ENCODE measurements at regions not wholly inside any gene's neighbourhood (a gene's known extent, or its start where the extent isn't known, plus 50 kb on each side); places are given as distances from the start of the nearest gene placed in this dataset.

- Histone ChIP-seq H3K4me1 (ENCODE audit: low read depth, poor library complexity, severe bottlenecking) (no peaks in the 10 kb centered on the region), H3K79me2 (ENCODE audit: insufficient read depth, low read depth) (no peaks in the 10 kb centered on the region), H4K20me1 (ENCODE audit: insufficient read depth) (no peaks in the 10 kb centered on the region), H3K9ac (no peak overlapping the region), H3K36me3 (ENCODE audit: insufficient read depth) (no peaks in the 10 kb centered on the region), H3K27ac (no peak overlapping the region), H3K4me3 (IDR thresholded peaks at IDR 0.05; ENCODE audit: insufficient read depth, low read depth, low read length) (no peak overlapping the region), H3K27me3 (ENCODE audit: insufficient read depth, low read depth) (no peaks in the 10 kb centered on the region), H3K4me2 (no peak overlapping the region), H2AFZ (ENCODE audit: low read depth) (no peak overlapping the region)
- TF ChIP-seq CTCF (conservative IDR thresholded peaks at IDR 0.05; ENCODE audit: low read depth, low read length): no peak
Observed at GRCh38 chr6:102995491-102995890, 1602.0 kb downstream of the GRIK2 start.

GRCh38 chr6:102994866-102995265 is 1601.4 kb downstream of the GRIK2 start:
- Histone ChIP-seq H3K4me3 (IDR thresholded peaks at IDR 0.05; ENCODE audit: insufficient read depth, low read depth, low read length) (no peak overlapping the region), H3K27me3 (ENCODE audit: insufficient read depth, low read depth) (no peaks in the 10 kb centered on the region), H3K27ac (no peak overlapping the region), H3K79me2 (ENCODE audit: insufficient read depth, low read depth) (no peaks in the 10 kb centered on the region), H3K36me3 (ENCODE audit: insufficient read depth) (no peaks in the 10 kb centered on the region), H3K9ac (no peak overlapping the region), H3K4me1 (ENCODE audit: low read depth, poor library complexity, severe bottlenecking) (no peaks in the 10 kb centered on the region), H3K4me2 (no peak overlapping the region), H4K20me1 (ENCODE audit: insufficient read depth) (no peaks in the 10 kb centered on the region), H2AFZ (ENCODE audit: low read depth) (no peak overlapping the region)
- no peak for TF ChIP-seq CTCF (conservative IDR thresholded peaks at IDR 0.05; ENCODE audit: low read depth, low read length)

GRCh38 chr6:102986086-102986485 is 1592.6 kb downstream of the GRIK2 start:
- no peak overlapping the region for H2AFZ ChIP-seq (ENCODE audit: low read depth)
- no peaks in the 10 kb centered on the region for H4K20me1 ChIP-seq (ENCODE audit: insufficient read depth)
- no peaks in the 10 kb centered on the region for H3K79me2 ChIP-seq (ENCODE audit: insufficient read depth, low read depth)
- H3K27ac ChIP-seq: no peak overlapping the region
- no peak overlapping the region for H3K4me2 ChIP-seq
- no peaks in the 10 kb centered on the region for H3K36me3 ChIP-seq (ENCODE audit: insufficient read depth)
- no peak overlapping the region for H3K9ac ChIP-seq
- H3K4me1 ChIP-seq (ENCODE audit: low read depth, poor library complexity, severe bottlenecking): peaks cover 7% of the 10 kb centered on the region
- TF ChIP-seq CTCF (conservative IDR thresholded peaks at IDR 0.05; ENCODE audit: low read depth, low read length): no peak
- no peaks in the 10 kb centered on the region for H3K27me3 ChIP-seq (ENCODE audit: insufficient read depth, low read depth)
- H3K4me3 ChIP-seq (IDR thresholded peaks at IDR 0.05; ENCODE audit: insufficient read depth, low read depth, low read length): no peak overlapping the region

GRCh38 chr6:102984357-102984756 is 1590.8 kb downstream of the GRIK2 start:
- Histone ChIP-seq H3K9ac (no peak overlapping the region), H2AFZ (ENCODE audit: low read depth) (no peak overlapping the region), H3K79me2 (ENCODE audit: insufficient read depth, low read depth) (no peaks in the 10 kb centered on the region), H3K36me3 (ENCODE audit: insufficient read depth) (no peaks in the 10 kb centered on the region), H3K27me3 (ENCODE audit: insufficient read depth, low read depth) (no peaks in the 10 kb centered on the region), H3K4me2 (no peak overlapping the region), H3K27ac (no peak overlapping the region), H4K20me1 (ENCODE audit: insufficient read depth) (no peaks in the 10 kb centered on the region), H3K4me3 (IDR thresholded peaks at IDR 0.05; ENCODE audit: insufficient read depth, low read depth, low read length) (no peak overlapping the region), H3K4me1 (ENCODE audit: low read depth, poor library complexity, severe bottlenecking) (peaks cover 7% of the 10 kb centered on the region)
- TF ChIP-seq CTCF (conservative IDR thresholded peaks at IDR 0.05; ENCODE audit: low read depth, low read length): no peak
